Left ventricle myocardium superior (tissue), 1 donor: ENCODE measurements at regions not wholly inside any gene's neighbourhood (a gene's known extent, or its start where the extent isn't known, plus 50 kb on each side); places are given as distances from the start of the nearest gene placed in this dataset.
"Not testable (repeated sequence)": the region's sequence is repeated elsewhere in the genome, so short reads cannot be mapped to it uniquely, and the experiment has no call there.

Experiments
- ATAC-seq: fragments of 200-7000 bp; cut with Tn5 transposase; one replicate; pipeline ENCODE4 v1.9.1; 2020; ENCODE audit warnings: mild to moderate bottlenecking, moderate library complexity
- DNase-seq: peaks from one replicate; pipeline ENCODE4 v3.0.0-alpha.2; 2020
- intact Hi-C: fragments of 100-400 bp; cut with micrococcal nuclease; formaldehyde crosslinking; loops from one replicate; pipeline ENCODE4 v1.11.0; 2022
- donor health status: DM: no; HTN: yes; CAD: no; lungs with severe emphysema.

DNA sequence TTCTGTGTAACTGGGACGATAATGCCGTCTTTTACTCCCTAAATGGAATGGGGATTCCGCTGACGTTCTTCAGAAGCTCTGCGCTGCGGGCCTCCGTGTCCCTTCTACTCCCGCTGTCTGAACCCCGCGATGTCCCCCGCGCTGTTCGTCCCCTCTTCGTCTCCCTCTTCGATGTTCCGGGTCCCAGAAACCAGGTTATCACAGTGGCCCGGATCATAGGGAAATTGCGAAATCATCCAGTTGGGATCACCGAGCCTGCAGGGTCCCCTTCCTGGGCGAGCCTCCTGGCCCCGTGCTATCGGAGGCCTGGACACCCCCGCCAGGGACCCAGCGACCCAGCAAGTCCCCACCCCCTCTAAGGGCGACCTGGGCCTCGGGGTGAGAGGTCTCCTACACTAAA lies 154.2 kb downstream of the PPIAL4G start:
- DNase-seq (no peak), ATAC-seq (no peak)
- intact Hi-C loops = no loop called here

GRCh38 chr1:148325031-148325430 lies 158.1 kb downstream of the PPIAL4G start:
- ATAC-seq, DNase-seq, intact Hi-C loops: not testable (repeated sequence)

DNA sequence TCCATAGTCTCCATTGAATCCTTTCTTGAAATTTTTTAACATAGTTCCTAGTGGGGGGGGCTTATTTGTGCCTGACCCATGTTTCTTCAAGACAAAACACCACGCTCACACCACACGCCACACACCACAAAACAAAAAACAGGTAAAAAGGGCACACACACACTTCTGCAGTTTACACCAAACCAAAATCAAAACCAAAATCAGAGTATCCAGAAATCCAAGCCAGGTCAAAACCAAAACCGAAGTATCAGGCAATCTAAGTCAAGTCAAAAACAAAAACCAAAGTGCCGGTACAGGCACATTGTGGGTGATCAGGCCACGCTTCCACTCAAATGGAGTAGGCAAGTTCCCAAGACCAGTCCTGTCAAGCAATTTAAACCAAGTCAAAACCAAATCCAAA lies 158.6 kb downstream of the PPIAL4G start:
- ATAC-seq, intact Hi-C loops, DNase-seq: not testable (repeated sequence)

GRCh38 chr1:148320079-148320478 lies 163.0 kb downstream of the PPIAL4G start:
- intact Hi-C loops, ATAC-seq: not testable (repeated sequence)

DNA sequence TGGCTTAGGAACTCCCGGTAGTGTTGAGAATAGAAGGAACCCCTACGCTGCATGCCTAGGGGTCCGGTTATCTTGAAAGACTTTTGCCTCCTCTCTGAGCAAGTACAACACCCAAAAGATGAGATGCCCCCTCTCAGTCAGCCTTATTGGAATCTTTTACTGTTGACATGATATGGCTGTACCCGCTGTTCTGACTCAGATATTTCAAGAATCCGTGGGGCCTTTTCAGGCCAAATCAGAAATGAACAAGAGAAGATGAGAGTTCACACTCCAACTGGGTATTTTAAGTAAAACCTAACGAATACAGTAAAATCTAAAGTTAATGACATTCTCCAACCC lies 164.2 kb downstream of the PPIAL4G start:
- no peak for DNase-seq
- no peak for ATAC-seq
- intact Hi-C loops = no loop called here

More at GRCh38 chr1:148320079-148320478, 163.0 kb downstream of the PPIAL4G start:
- DNase-seq = not testable (repeated sequence)

- peak; percentile 41 for ATAC-seq
- intact Hi-C loops = no loop called here
- peak; percentile 45 for DNase-seq
Observed at GRCh38 chr1:148318123-148318903, 164.8 kb downstream of the PPIAL4G start.

- DNase-seq (no peak), ATAC-seq (no peak)
- intact Hi-C loops = no loop called here
Observed at GRCh38 chr1:148317288-148317985, 165.4 kb upstream of the NBPF11 start.

GRCh38 chr1:148315071-148315811 lies 163.2 kb upstream of the NBPF11 start:
- intact Hi-C loops = no loop called here
- no peak for ATAC-seq
- DNase-seq = no peak

DNA sequence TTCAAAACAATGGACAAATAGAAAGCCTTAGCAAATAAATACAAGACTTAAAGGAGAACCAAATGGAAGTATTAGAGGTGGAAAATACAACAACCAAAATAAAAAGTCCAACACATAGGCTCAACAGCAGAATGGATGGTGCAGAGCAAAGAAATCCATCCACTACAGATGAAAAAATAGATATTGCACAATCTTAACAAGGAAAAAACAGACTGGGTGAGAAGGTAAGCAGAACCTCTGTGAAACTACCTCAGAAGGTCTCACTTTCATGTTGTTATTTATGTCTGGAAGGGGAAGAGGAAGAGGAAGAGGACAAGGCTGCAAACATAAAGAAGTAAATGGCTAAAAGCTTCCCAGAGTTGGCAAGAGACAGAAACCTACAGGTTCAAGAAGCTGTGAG lies 158.7 kb upstream of the NBPF11 start:
- intact Hi-C loops = no loop called here
- no peak for ATAC-seq
- DNase-seq = no peak

- intact Hi-C loops = no loop called here
- DNase-seq (no peak), ATAC-seq (no peak)
Observed at GRCh38 chr1:148309940-148310500, 157.9 kb upstream of the NBPF11 start.

GRCh38 chr1:148308832-148309458 lies 156.9 kb upstream of the NBPF11 start:
- ATAC-seq (no peak), DNase-seq (no peak)
- intact Hi-C loops = no loop called here

- DNase-seq = no peak
- no peak for ATAC-seq
- intact Hi-C loops = no loop called here
Observed at GRCh38 chr1:148307583-148308185, 155.6 kb upstream of the NBPF11 start.

- intact Hi-C loops, DNase-seq, ATAC-seq: not testable (repeated sequence)
Observed at GRCh38 chr1:148304935-148305334, 152.9 kb upstream of the NBPF11 start.

DNA sequence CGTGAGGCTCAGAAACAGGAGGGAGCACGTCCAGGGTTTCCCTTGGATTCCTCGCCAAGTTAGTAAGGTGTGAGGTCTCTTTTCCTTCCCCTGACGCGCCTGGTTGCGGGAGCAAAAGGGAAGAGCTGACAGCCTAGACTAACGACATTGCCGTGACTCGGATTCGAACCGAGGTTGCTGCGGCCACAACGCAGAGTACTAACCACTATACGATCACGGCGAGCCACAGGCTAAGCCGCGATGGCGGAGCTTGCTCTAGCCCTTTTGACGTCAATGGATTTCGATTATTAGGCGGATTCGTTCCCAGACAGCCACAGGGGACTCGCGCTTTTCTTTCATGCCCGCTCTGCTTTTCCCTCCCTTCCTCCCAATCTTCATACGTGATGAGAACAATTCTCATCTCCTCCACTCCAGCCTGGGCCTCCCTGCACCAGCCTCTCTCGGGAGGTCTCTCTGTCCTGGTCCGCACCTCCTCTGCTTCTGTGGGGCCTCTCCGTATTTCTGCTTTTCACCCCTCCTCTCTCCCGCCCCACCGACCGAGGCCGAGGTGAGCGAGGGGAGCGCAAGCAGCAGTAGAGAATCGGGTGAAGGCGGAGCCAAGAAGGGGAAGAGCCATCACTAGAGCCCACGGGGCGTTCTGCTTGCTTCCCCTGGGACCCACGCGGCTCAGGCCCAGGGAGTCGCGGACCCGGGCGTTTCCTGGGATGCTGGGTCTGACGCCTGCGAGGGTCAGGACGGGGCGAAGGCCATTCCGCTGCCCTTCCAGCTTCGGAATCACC lies 150.7 kb upstream of the NBPF11 start:
- intact Hi-C loops = not testable (repeated sequence)
- DNase-seq = peak; percentile 69
- ATAC-seq = peak; percentile 91

DNA sequence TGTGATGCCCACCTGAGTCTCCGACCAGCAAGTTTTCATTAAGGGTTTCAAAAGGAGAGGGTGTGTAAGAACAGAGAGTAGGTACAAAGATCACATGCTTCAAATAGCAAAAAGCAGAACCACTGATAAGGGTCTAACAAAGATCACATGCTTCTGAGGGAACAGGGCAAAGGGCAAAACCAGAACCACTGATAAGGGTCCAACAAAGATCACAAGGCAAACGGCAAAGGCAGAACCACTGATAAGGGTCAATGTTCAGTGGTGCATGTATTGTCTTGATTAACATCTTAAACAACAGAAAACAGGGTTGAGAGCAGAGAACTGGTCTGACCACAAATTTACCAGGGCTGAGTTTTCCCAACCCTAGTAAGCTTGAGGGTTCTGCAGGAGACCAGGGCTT lies 145.8 kb upstream of the NBPF11 start:
- intact Hi-C loops, DNase-seq, ATAC-seq: not testable (repeated sequence)

GRCh38 chr1:148296511-148296910 lies 144.4 kb upstream of the NBPF11 start:
- ATAC-seq (no peak), DNase-seq (no peak)
- intact Hi-C loops = no loop called here

- DNase-seq (no peak), ATAC-seq (no peak)
- intact Hi-C loops = no loop called here
Observed at GRCh38 chr1:148294116-148294807, 142.2 kb upstream of the NBPF11 start.

DNA sequence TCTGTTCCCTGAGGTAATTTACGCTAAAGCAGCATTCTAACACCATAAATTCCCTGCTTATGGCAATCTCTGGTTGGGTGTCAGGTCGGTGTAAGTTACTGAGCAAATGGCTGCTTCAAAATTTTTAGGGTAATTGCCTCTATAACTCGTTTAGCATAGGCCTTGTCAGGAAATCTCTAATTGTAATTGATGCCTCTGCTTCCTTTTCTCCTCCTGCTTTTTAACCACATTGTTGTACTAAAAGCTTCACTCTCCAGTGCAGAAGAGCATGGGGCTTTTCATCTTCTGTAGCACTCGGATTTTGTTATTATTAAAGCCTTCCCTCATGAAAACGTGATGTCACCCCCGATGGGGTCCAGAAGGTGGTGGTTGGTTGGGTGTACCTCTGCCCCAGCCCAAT lies 141.6 kb upstream of the NBPF11 start:
- ATAC-seq (no peak), DNase-seq (no peak)
- intact Hi-C loops = no loop called here
